HAP-1 (cell line): ENCODE measurements at regions not wholly inside any gene's neighbourhood (a gene's known extent, or its start where the extent isn't known, plus 50 kb on each side); places are given as distances from the start of the nearest gene placed in this dataset.

Experiments used
- DNase-seq, 2 experiments: peaks; one replicate each; pipeline ENCODE4 v3.0.0-alpha.2; 2016 to 2020; ENCODE audit warnings: low spot score in 2 of 2
- H3K27me3 ChIP-seq: fragments of 250-450 bp; sonication (Bioruptor Pico); 2 replicates; pipeline ENCODE4 v1.5.1; 2020; ENCODE audit warnings: low read depth, mild to moderate bottlenecking, moderate library complexity
- H3K36me3 ChIP-seq: fragments of 250-450 bp; sonication (Bioruptor Pico); replicated peaks from 2 replicates; pipeline ENCODE4 v1.5.1; 2020; ENCODE audit warnings: mild to moderate bottlenecking
- H3K4me1 ChIP-seq: fragments of 250-450 bp; sonication (Bioruptor Pico); 2 replicates; pipeline ENCODE4 v1.5.1; 2020; ENCODE audit warnings: mild to moderate bottlenecking
- H3K4me3 ChIP-seq: fragments of 250-450 bp; sonication (Bioruptor Pico); 2 replicates; pipeline ENCODE4 v1.5.1; 2020; ENCODE audit warnings: mild to moderate bottlenecking, moderate library complexity
- H3K9me3 ChIP-seq: fragments of 250-450 bp; sonication (Bioruptor Pico); 2 replicates; pipeline ENCODE4 v1.5.1; 2020; ENCODE audit warnings: mild to moderate bottlenecking, moderate library complexity
- in situ Hi-C: fragments of 300-500 bp; cut with MboI; formaldehyde crosslinking; loops from 3 replicates; pipeline ENCODE4 v1.14.3; 2020; ENCODE audit warnings: low sequenced_read_pairs, inconsistent platforms, mixed read lengths

DNA sequence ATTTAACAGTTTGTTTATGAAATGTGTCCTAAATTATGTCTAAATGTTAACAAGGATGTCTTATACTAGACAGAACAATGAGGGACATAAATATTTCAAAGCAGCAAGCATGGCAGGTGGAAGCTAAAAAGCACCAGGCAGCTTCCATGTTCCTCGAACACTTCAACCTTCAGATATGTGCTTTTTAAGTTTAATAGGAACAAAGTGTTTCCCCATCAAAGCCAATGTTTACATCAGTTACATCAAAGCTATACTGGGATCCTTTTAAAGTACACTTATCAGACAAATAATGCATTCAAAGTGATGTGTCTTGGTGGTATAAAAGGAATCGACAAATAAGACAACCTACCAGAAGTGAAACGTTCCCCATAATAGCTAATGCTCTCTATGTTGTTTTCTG, 2841.1 kb upstream of the PCDH20 start:
- H3K36me3 ChIP-seq, result no peaks in the 10 kb centered on the region
- H3K27me3 ChIP-seq, result no peaks in the 10 kb centered on the region
- no peaks in the 10 kb centered on the region for H3K4me1 ChIP-seq
- in situ Hi-C loops, result no loop called here
- no peak overlapping the region for H3K4me3 ChIP-seq
- no peaks in the 10 kb centered on the region for H3K9me3 ChIP-seq
- no peak for DNase-seq

DNA sequence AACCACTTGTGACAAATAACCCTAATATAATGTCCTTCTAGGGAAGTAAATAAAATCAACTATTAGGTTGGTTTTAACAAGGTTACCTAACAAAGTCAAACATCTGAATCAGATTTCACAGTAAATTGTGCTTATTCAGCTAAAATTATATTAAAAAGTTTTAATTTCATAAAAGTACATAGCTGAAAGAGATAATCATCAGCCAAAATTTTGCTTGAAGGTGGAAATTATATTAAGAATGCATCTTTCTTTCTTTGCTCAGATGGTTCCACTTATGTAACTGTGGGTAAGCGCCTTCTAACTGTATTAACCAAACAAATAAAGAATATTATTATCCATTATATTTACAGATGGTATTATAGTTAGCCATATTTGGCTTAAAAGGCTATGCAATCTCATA, 2840.3 kb upstream of the PCDH20 start:
- Histone ChIP-seq H3K4me1 (no peaks in the 10 kb centered on the region), H3K4me3 (no peak overlapping the region), H3K9me3 (no peaks in the 10 kb centered on the region), H3K36me3 (no peaks in the 10 kb centered on the region), H3K27me3 (no peaks in the 10 kb centered on the region)
- in situ Hi-C loops, result no loop called here
- DNase-seq, result no peak

DNA sequence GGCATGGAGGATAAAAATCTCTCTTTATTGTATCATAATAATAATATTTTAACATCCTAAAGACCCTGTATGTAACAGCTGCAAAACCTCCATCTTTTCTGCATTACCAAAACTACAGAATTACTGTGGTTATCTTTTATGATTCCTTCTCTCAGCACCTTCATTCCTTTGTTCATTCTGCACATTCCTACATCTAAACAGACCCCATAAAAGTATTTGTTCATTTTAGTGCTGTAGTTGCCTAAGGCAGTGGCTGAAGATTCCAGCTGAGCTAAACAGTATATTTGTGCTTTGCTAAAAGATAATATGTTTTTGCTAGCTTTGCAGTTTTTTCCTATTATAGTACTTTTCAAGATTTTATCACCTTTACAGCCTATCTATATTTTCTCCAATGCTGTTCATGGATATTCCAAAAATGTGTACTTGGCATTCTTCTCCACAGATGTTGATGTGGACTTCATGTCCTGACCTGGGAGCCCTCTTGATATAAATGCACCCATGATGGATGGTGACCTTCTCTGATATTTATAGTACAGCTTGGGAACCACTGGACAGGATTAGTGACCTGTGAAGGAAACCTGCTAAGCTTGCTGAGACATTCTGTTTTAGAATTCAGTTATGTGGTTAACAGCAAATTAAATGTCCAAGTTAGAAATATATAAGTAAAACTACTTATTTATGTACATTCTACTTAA, 2832.9 kb upstream of the PCDH20 start:
- in situ Hi-C loops, result no loop called here
- DNase-seq, result peak; percentile 18 to 78
- H3K36me3 ChIP-seq, result no peaks in the 10 kb centered on the region

DNA sequence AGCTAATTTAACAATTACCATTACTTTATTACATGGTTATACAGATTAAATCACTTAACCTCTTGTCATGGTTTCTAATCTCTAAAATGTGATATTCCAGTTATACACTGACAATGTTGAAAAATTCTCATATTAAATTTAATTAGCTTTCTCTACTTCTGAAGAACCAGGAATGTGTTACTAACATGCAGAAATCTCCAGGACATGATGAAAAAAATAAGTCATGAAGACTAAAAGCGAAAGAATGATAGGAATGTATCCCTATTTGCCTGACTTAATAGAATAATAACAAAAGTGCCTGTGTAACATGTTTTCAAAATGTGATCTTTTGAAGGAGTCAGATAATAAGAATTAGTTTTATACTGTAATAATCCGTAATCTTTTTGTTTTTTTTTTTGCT, 2823.7 kb upstream of the PCDH20 start:
- Histone ChIP-seq H3K27me3 (no peaks in the 10 kb centered on the region), H3K9me3 (no peaks in the 10 kb centered on the region), H3K4me1 (peaks cover 5% of the 10 kb centered on the region), H3K4me3 (no peak overlapping the region), H3K36me3 (no peaks in the 10 kb centered on the region)
- peak in 1 of 2 experiments; percentile 45 for DNase-seq
- in situ Hi-C loops, result no loop called here

More for the DNA sequence above, 2832.9 kb upstream of the PCDH20 start:
- no peaks in the 10 kb centered on the region for H3K9me3 ChIP-seq
- H3K4me1 ChIP-seq, result peaks cover 26% of the 10 kb centered on the region
- no peak overlapping the region for H3K4me3 ChIP-seq
- H3K27me3 ChIP-seq, result no peaks in the 10 kb centered on the region

DNA sequence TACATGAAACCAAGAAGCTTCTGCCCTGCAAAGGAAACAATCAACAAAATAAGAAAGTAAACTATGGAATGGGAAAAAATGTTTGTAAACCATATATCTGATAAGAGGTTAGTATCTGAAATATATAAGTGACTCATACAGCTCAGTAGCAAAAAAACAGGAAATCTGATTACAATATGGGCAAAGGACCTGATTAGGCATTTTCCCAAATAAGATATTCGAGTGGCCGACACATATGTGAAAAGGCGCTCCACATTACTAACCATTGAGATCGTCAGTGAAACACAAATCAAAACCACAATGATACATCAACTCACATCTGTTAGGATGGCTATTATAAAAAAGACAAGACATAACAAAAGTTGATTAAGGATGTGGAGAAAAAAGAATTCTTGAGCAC, 2818.6 kb upstream of the PCDH20 start:
- Histone ChIP-seq H3K4me3 (no peak overlapping the region), H3K27me3 (no peaks in the 10 kb centered on the region), H3K36me3 (no peaks in the 10 kb centered on the region), H3K9me3 (no peaks in the 10 kb centered on the region), H3K4me1 (no peaks in the 10 kb centered on the region)
- DNase-seq, result no peak
- in situ Hi-C loops, result no loop called here

DNA sequence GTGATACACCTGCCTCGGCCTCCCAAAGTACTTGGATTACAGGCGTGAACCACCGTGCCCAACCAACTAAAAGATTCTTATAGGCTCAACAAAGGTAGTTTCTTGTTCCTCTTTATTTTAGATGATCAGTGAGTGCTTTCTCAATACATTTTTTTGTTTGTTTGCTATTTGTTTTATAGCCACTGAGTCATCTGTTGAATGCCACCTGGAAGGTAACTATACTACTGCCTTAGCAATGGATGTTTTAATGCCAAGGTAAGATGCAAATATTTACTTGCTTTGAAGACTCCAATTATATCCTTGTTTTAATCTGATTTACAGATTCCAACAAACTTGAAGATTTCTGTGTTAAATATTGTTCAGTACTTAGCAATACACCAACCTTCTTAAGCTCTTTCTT, 2807.4 kb upstream of the PCDH20 start:
- no peaks in the 10 kb centered on the region for H3K27me3 ChIP-seq
- DNase-seq, result no peak
- in situ Hi-C loops, result no loop called here
- no peak overlapping the region for H3K4me3 ChIP-seq
- H3K4me1 ChIP-seq, result peaks cover 8% of the 10 kb centered on the region; the same call in 1 of the 2 replicates
- H3K9me3 ChIP-seq, result no peaks in the 10 kb centered on the region
- no peaks in the 10 kb centered on the region for H3K36me3 ChIP-seq

DNA sequence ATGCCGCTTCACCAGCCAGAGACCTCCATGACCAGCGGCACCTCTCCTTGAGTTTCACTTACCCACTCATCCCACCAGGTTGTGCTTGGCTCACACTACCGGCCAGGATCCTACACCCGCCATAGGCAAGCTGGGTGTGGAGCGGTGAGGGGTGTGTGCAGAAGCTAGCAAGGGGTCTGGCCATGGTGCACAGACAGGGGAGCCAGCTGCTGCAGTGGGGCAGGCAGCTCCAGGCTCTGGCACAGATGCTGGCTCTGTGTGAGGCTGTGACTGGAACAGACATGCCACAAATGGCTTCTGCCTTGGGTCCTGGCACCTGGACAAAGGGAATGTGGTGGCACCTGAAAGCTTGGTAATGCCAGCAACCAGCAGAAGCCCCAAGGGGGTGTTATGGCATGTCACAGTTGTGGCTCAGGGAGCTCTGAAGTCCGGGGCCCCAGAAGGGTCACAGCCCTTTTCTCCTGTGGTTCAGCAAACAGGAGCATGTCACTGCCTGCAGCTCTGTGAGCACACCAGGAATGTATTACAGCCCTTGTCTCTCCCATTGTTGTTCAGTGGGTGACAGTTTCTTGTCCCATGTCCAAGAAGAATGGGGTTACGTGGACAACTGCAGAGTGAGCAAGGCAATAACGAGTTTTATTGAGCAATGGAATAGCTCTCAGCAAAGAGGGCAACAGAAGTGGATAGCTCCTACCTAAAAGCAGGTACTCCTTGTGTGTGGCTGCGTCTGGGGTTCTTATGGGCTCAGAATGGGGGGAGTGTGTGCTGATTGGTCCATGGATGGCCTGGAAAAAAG, 2791.0 kb upstream of the PCDH20 start:
- Histone ChIP-seq H3K27me3 (0 out of 2 replicates have a peak, but pooled peaks cover 2% of the 10 kb centered on the region), H3K36me3 (no peaks in the 10 kb centered on the region), H3K4me1 (no peaks in the 10 kb centered on the region), H3K4me3 (no peak overlapping the region), H3K9me3 (no peaks in the 10 kb centered on the region)
- in situ Hi-C loops, result no loop called here
- DNase-seq, result no peak

DNA sequence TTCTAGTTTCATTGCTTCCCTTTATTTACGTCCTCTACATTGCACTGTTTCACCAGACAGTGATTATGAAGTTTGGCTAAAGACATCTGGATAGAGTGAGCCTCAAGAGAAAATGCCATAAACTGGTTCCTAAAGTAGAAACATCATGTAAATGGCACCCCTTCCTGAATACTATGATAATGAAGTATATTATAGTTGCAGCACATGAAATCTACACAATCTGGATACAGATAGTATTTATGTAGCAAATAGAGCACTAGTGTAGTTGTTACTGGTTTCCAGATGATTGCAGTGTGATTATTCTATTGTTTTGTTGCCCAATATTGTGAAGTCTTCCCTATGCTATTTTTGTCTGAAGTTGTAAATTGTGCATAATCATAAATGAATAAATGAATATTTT, 2786.9 kb upstream of the PCDH20 start:
- in situ Hi-C loops, result no loop called here
- Histone ChIP-seq H3K27me3 (0 out of 2 replicates have a peak, but pooled peaks cover 2% of the 10 kb centered on the region), H3K36me3 (no peaks in the 10 kb centered on the region), H3K4me1 (no peaks in the 10 kb centered on the region), H3K9me3 (no peaks in the 10 kb centered on the region), H3K4me3 (no peak overlapping the region)
- no peak for DNase-seq

DNA sequence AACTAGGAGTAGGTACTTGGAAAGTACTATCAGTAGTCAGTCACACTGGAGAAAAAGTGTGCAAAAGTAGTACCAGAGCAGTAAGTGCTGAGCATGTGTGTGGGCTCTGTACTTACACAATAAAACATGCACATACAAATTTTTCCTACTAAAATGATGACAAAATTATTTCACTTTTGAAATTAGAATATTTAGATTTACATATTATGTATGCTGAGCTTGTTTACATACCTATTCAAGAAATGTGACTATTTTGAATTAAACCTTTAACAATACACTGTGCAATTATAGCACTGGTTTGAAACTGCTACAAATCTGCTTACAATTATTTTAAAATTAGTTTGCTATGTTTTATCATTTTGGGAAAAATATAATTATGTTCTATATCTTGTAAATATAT, 2781.6 kb upstream of the PCDH20 start:
- no peak for DNase-seq
- Histone ChIP-seq H3K4me3 (no peak overlapping the region), H3K27me3 (no peaks in the 10 kb centered on the region), H3K36me3 (no peaks in the 10 kb centered on the region), H3K9me3 (no peaks in the 10 kb centered on the region), H3K4me1 (no peaks in the 10 kb centered on the region)
- in situ Hi-C loops, result no loop called here

DNA sequence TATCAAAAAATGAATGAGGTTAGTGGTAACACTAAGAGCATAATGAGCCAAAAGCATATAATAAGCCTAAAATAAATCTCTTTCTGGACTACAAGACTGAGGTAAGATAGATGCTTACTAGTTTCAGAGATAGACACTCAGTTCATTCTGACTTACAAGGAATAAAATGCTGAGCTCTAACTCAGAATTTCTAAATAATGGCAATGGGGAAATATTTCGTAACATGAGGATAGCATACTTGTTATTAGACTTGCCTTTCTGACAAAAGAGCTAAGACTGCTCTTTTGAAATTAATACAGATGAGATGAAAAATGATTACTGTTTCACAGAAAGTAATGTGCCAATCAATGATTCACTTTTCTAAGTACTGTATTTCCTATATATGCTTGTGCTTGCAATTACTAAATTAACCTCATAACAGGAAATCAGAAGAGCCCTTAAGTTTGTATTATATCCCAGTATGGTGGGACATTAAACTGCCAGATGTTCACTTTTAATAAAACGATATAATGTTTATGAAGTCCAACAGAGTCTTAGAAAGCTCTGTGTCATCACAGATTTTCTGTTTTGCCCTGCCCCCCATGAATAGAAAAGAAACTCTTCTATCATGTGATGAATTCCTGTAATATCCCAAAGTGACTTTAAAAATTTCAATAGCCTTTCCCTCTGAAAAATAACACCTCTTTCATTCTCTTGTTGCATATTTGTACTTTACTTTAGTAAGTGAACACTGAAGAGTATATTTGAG, 2771.0 kb upstream of the PCDH20 start:
- Histone ChIP-seq H3K36me3 (no peaks in the 10 kb centered on the region), H3K4me3 (no peak overlapping the region), H3K9me3 (no peaks in the 10 kb centered on the region), H3K4me1 (no peaks in the 10 kb centered on the region), H3K27me3 (no peaks in the 10 kb centered on the region)
- in situ Hi-C loops, result no loop called here
- no peak for DNase-seq

DNA sequence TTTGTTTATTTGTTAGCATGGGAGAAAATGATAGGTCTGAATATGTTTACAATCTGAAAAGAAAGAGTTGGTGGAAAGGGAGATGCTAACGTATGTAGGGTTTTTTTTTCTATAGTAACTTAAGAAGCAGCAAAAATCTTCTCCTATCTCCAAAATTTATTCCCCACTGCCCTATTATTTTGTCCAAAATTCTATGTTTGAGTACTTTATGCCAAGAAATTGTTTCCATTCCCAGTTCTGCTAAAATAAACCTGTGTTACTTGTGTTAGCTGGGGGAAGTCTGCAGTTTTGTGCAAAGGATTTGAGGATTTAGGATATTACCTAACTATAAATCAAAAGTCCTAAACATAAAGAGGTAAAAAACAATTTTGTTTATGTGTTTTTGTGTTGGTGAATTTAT, 2770.4 kb upstream of the PCDH20 start:
- no peaks in the 10 kb centered on the region for H3K27me3 ChIP-seq
- no peaks in the 10 kb centered on the region for H3K9me3 ChIP-seq
- no peak overlapping the region for H3K4me3 ChIP-seq
- DNase-seq, result no peak
- in situ Hi-C loops, result no loop called here
- H3K36me3 ChIP-seq, result no peaks in the 10 kb centered on the region
- no peaks in the 10 kb centered on the region for H3K4me1 ChIP-seq

DNA sequence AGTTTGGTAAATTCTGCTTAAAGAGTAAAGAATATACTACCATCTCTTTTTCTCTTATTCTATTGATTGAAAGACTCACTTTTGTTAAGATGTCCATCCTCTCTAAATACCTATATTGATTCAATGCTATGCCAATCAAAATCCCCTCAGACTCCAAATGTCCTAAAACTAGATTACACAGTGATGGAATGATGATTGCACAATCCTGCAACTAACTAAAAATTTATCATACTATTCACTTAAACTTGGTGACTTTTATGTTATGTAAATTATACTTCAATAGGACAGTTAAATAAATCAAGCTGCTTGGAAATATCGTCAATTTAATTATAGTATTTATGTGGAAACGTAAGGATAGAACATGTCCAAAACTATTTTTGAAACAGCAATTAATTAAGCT, 2765.1 kb upstream of the PCDH20 start:
- in situ Hi-C loops, result no loop called here
- Histone ChIP-seq H3K27me3 (no peaks in the 10 kb centered on the region), H3K4me1 (no peaks in the 10 kb centered on the region), H3K36me3 (no peaks in the 10 kb centered on the region), H3K4me3 (no peak overlapping the region), H3K9me3 (no peaks in the 10 kb centered on the region)
- no peak for DNase-seq

DNA sequence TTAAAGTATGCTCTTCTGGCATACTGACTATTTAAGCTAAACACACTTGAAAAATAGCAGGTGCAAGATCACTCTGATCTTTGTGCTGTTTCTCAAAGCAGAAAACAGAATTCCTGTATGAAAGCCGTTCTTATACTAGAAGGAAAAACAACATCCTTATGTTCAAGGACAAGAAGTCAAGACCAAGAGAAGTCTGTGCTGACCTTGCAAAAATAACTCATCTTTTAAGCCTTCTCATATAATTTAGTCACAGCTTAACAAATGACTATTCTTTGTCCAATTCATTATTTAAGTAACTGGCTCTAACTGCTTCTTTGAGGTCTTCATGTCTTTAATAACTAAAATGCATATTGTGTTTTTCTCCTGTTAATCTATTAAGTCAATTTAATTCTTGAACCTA, 2750.2 kb upstream of the PCDH20 start:
- Histone ChIP-seq H3K9me3 (no peaks in the 10 kb centered on the region), H3K4me3 (no peak overlapping the region), H3K27me3 (no peaks in the 10 kb centered on the region), H3K4me1 (no peaks in the 10 kb centered on the region), H3K36me3 (no peaks in the 10 kb centered on the region)
- no peak for DNase-seq
- in situ Hi-C loops, result no loop called here

DNA sequence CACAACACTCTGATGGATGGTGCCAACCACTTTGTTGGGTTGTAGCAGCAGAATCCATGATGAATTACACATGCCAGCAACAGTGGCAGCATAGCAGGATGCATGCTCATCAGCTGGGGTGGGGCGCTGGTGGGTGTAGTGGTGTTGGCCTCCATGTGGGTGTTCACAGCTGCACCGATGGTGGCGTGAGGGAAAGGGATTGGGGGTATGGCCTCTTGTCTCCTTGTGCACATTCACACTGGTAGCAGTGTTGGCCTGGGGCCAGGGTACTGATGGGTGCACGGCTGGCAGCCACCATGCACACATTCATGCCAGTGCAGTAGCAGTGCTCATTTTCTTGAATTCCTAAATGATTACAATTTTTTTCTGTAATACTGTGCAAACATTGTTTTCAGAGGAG, 2748.8 kb upstream of the PCDH20 start:
- Histone ChIP-seq H3K9me3 (no peaks in the 10 kb centered on the region), H3K4me3 (no peak overlapping the region), H3K36me3 (no peaks in the 10 kb centered on the region), H3K27me3 (no peaks in the 10 kb centered on the region), H3K4me1 (no peaks in the 10 kb centered on the region)
- in situ Hi-C loops, result no loop called here
- no peak for DNase-seq
